HG03565 (cell line): ENCODE measurements at regions not wholly inside any gene's neighbourhood (a gene's known extent, or its start where the extent isn't known, plus 50 kb on each side); places are given as distances from the start of the nearest gene placed in this dataset.
"Not testable (repeated sequence)": the region's sequence is repeated elsewhere in the genome, so short reads cannot be mapped to it uniquely, and the experiment has no call there.

Source experiments
- ATAC-seq: cut with Tn5 transposase; IDR thresholded peaks from one replicate; pipeline ENCODE4 v1.9.1; 2021; ENCODE audit warnings: mild to moderate bottlenecking, moderate library complexity; ENCODE audit not compliant: unreplicated experiment

GRCh38 chr5:163330723-163331668, 106.4 kb upstream of the CCNG1 start:
- no peak for ATAC-seq

- ATAC-seq = not testable (repeated sequence)
Measured at GRCh38 chr5:163336074-163336473, 101.3 kb upstream of the CCNG1 start.

GRCh38 chr5:163339148-163339547, 98.2 kb upstream of the CCNG1 start:
- no peak for ATAC-seq

- not testable (repeated sequence) for ATAC-seq
Measured at GRCh38 chr5:163340378-163340777, 97.0 kb upstream of the CCNG1 start.

GRCh38 chr5:163342306-163342705, 95.1 kb upstream of the CCNG1 start:
- ATAC-seq = no peak

- no peak for ATAC-seq
Measured at GRCh38 chr5:163345216-163345615, 92.2 kb upstream of the CCNG1 start.

GRCh38 chr5:163347671-163348070, 89.7 kb upstream of the CCNG1 start:
- peak; percentile 71 for ATAC-seq

- no peak for ATAC-seq
Measured at GRCh38 chr5:163350083-163350482, 87.3 kb upstream of the CCNG1 start.

- no peak for ATAC-seq
Measured at GRCh38 chr5:163352531-163352930, 84.9 kb upstream of the CCNG1 start.

- not testable (repeated sequence) for ATAC-seq
Measured at GRCh38 chr5:163355811-163356210, 81.6 kb upstream of the CCNG1 start.

- no peak for ATAC-seq
Measured at GRCh38 chr5:163357636-163358035, 79.8 kb upstream of the CCNG1 start.

GRCh38 chr5:163360656-163361055, 76.7 kb upstream of the CCNG1 start:
- no peak for ATAC-seq

- no peak for ATAC-seq
Measured at GRCh38 chr5:163361450-163361849, 75.9 kb upstream of the CCNG1 start.

- ATAC-seq = no peak
Measured at GRCh38 chr5:163362840-163363371, 74.5 kb upstream of the CCNG1 start.

GRCh38 chr5:163363389-163363788, 74.0 kb upstream of the CCNG1 start:
- no peak for ATAC-seq

- no peak for ATAC-seq
Measured at GRCh38 chr5:163366757-163367156, 70.6 kb upstream of the CCNG1 start.

GRCh38 chr5:163369776-163370385, 67.5 kb upstream of the CCNG1 start:
- no peak for ATAC-seq

GRCh38 chr5:163373436-163374084, 63.8 kb upstream of the CCNG1 start:
- no peak for ATAC-seq

- ATAC-seq = no peak
Measured at GRCh38 chr5:163377982-163378381, 59.4 kb upstream of the CCNG1 start.

GRCh38 chr5:163379298-163380155, 57.9 kb upstream of the CCNG1 start:
- ATAC-seq = no peak
